HepG2 (cell line): ENCODE measurements at regions not wholly inside any gene's neighbourhood (a gene's known extent, or its start where the extent isn't known, plus 50 kb on each side); places are given as distances from the start of the nearest gene placed in this dataset.

Source experiments
- ATAC-seq: fragments of 200-7000 bp; cut with Tn5 transposase; 3 replicates; pipeline ENCODE4 v1.9.1; 2020; ENCODE audit warnings: mild to moderate bottlenecking, moderate library complexity
- BruUV-seq: library from RNA; stranded (reverse); fragments of 400-500 nt; replicated peaks from 2 replicates; lab custom pipeline; 2021; lab: Mats Ljungman, UMichigan
- CTCF ChIA-PET: fragments of 300-600 bp; formaldehyde crosslinking; extraction: SDS; loops from one replicate; lab custom pipeline; 2021; ENCODE audit warnings: low total read pairs, inconsistent platforms, low intra/inter-chr PET ratio; lab: Yijun Ruan, JAX
- POLR2A ChIA-PET: fragments of 350-600 bp; sonication (Branson Sonifier 250); formaldehyde crosslinking; loops from one replicate; lab custom pipeline; 2020; ENCODE audit warnings: antibody characterized with exemption, inconsistent platforms; lab: Yijun Ruan, JAX
- DNase-seq: peaks from one replicate; pipeline ENCODE4 v3.0.0-alpha.2; 2015; ENCODE audit warnings: low spot score
- FAIRE-seq: peaks from 3 replicates; lab custom pipeline; 2011; peaks lifted over from hg19 to GRCh38; lab: Jason Lieb, UNC
- H2AFZ ChIP-seq: one replicate; pipeline ENCODE4 v1.6.1; 2011; ENCODE audit warnings: low read length, inconsistent platforms
- H3K27ac ChIP-seq: fragments of 300-600 bp; 3 replicates; pipeline ENCODE4 v1.8.0; 2011; ENCODE audit warnings: mixed run types, mild to moderate bottlenecking, mixed read lengths, low read length, inconsistent platforms; ENCODE audit not compliant: insufficient read depth; ENCODE audit errors: extremely low read length
- H3K27me3 ChIP-seq, 2 experiments: fragments of 200-600 bp in 1 of 2; 2 replicates in 1 of 2; 3 replicates in 1 of 2; pipeline versions ENCODE4 v1.6.0 to v1.8.0; 2011; ENCODE audit warnings: low read length in 2 of 2, mild to moderate bottlenecking in 2 of 2, moderate library complexity in 2 of 2, inconsistent platforms in 1 of 2; ENCODE audit not compliant: insufficient read depth in 2 of 2, control insufficient read depth in 1 of 2
- H3K36me3 ChIP-seq, 2 experiments: fragments of 200-600 bp in 1 of 2; replicated peaks in 1 of 2; 2 replicates in 1 of 2; 3 replicates in 1 of 2; pipeline versions ENCODE4 v1.5.1 to v1.8.0; 2011; ENCODE audit warnings: low read length in 2 of 2, inconsistent platforms in 1 of 2; ENCODE audit not compliant: insufficient read depth in 2 of 2, control insufficient read depth in 1 of 2
- H3K4me1 ChIP-seq: 2 replicates; pipeline ENCODE4 v1.5.1; 2012; ENCODE audit warnings: low read length, inconsistent platforms; ENCODE audit not compliant: insufficient read depth
- H3K4me2 ChIP-seq: 2 replicates; pipeline ENCODE4 v1.6.0; 2011; ENCODE audit warnings: low read depth, low read length, inconsistent platforms
- H3K4me3 ChIP-seq, 3 experiments: fragments of 200-600 bp in 1 of 3; sonication (generic), shearing (Covaris generic) in 1 of 3; replicated peaks in 1 of 3; 2 replicates each; pipeline ENCODE4 v1.5.1; 2011 to 2016; ENCODE audit warnings: low read length in 3 of 3, inconsistent platforms in 2 of 3, low read depth in 2 of 3, mild to moderate bottlenecking in 2 of 3, control low read depth in 1 of 3, mixed read lengths in 1 of 3; ENCODE audit not compliant: insufficient read depth in 1 of 3
- H3K79me2 ChIP-seq: one replicate; pipeline ENCODE4 v1.6.1; 2011; ENCODE audit warnings: low read length, inconsistent platforms; ENCODE audit not compliant: insufficient read depth
- H3K9ac ChIP-seq: 2 replicates; pipeline ENCODE4 v1.6.0; 2011; ENCODE audit warnings: mild to moderate bottlenecking, low read depth, low read length, inconsistent platforms; ENCODE audit not compliant: insufficient read depth
- H3K9me3 ChIP-seq: 2 replicates; pipeline ENCODE4 v1.5.1; 2012; ENCODE audit warnings: mild to moderate bottlenecking, low read length
- H4K20me1 ChIP-seq: 2 replicates; pipeline ENCODE4 v1.6.0; 2011; ENCODE audit warnings: inconsistent platforms, mild to moderate bottlenecking, low read length, moderate library complexity; ENCODE audit not compliant: insufficient read depth
- CEBPG ChIP-seq: IDR thresholded peaks from 2 replicates; pipeline ENCODE4 v1.6.1; 2016
- CHD4 ChIP-seq: fragments of 200-600 bp; sonication (generic); IDR thresholded peaks from 2 replicates; pipeline ENCODE4 v1.7.0; 2017; ENCODE audit warnings: mild to moderate bottlenecking, low read length, borderline replicate concordance
- GZF1 ChIP-seq: sonication (generic); formaldehyde crosslinking; IDR thresholded peaks from 2 replicates; pipeline ENCODE4 v1.5.1; 2020; ENCODE audit warnings: mild to moderate bottlenecking, missing genetic modification reagents
- MYNN ChIP-seq: sonication (generic); formaldehyde crosslinking; IDR thresholded peaks from 2 replicates; pipeline ENCODE4 v1.4.0; 2020; ENCODE audit warnings: mild to moderate bottlenecking, low read depth, missing genetic modification reagents
- NFATC3 ChIP-seq: sonication (generic); formaldehyde crosslinking; IDR thresholded peaks from 2 replicates; pipeline ENCODE4 v1.5.1; 2020; ENCODE audit warnings: mild to moderate bottlenecking, missing genetic modification reagents
- PAWR ChIP-seq: sonication (generic); formaldehyde crosslinking; IDR thresholded peaks from 2 replicates; pipeline ENCODE4 v1.4.0; 2020; ENCODE audit warnings: missing genetic modification reagents, mild to moderate bottlenecking, borderline replicate concordance
- SYNCRIP ChIP-seq: fragments of 200-400 bp; formaldehyde crosslinking; IDR thresholded peaks from 2 replicates; pipeline ENCODE4 v1.6.1; 2018; ENCODE audit warnings: mild to moderate bottlenecking, low read depth, low read length; ENCODE audit not compliant: insufficient read depth
- TAF15 ChIP-seq: fragments of 200-400 bp; formaldehyde crosslinking; IDR thresholded peaks from one replicate; pipeline ENCODE4 v1.6.1; 2018; ENCODE audit warnings: mild to moderate bottlenecking, low read depth, low read length; ENCODE audit not compliant: poor library complexity, severe bottlenecking
- TCF7L2 ChIP-seq: IDR thresholded peaks from 2 replicates; pipeline ENCODE4 v1.6.1; 2011; ENCODE audit warnings: mild to moderate bottlenecking, low read depth, low read length, moderate library complexity
- ZBTB10 ChIP-seq: sonication (generic); formaldehyde crosslinking; IDR thresholded peaks from 2 replicates; pipeline ENCODE4 v1.4.0; 2020; ENCODE audit warnings: missing genetic modification reagents, borderline replicate concordance
- ZNF788 ChIP-seq: sonication (generic); formaldehyde crosslinking; IDR thresholded peaks from 2 replicates; pipeline ENCODE4 v1.5.0; 2020; ENCODE audit warnings: mild to moderate bottlenecking, missing genetic modification reagents, borderline replicate concordance
- WGBS: methylation state at CpG from one replicate; pipeline ENCODE4 v1.1.6; 2017; ENCODE audit warnings: low lambda C conversion rate; 5-methylcytosine and 5-hydroxymethylcytosine counted together
- in situ Hi-C: cut with HindIII; loops from 2 replicates; pipeline ENCODE4 v1.10.0; 2017; ENCODE audit warnings: low pct_unique_long_range_greater_than_20kb; ENCODE audit not compliant: extremely low pct_ligation_motif_present
- intact Hi-C: fragments of 100-400 bp; cut with micrococcal nuclease; formaldehyde crosslinking; loops from one replicate; pipeline ENCODE4 v1.10.0; 2022; ENCODE audit not compliant: unreplicated experiment
- TF ChIP-seq, protein P1 (sequence below): sonication (generic); formaldehyde crosslinking; IDR thresholded peaks from 2 replicates; pipeline ENCODE4 v1.8.1; 2022; ENCODE audit warnings: mild to moderate bottlenecking, missing genetic modification reagents
- TF ChIP-seq, protein P2 (sequence below): sonication (generic); formaldehyde crosslinking; IDR thresholded peaks from 2 replicates; pipeline ENCODE4 v1.5.1; 2020; ENCODE audit warnings: mild to moderate bottlenecking, missing genetic modification reagents, moderate library complexity
- TF ChIP-seq, protein P3 (sequence below): sonication (generic); formaldehyde crosslinking; IDR thresholded peaks from 2 replicates; pipeline ENCODE4 v1.9.0; 2021; ENCODE audit warnings: missing genetic modification reagents, borderline replicate concordance
- TF ChIP-seq, protein P4 (sequence below): sonication (generic); formaldehyde crosslinking; IDR thresholded peaks from 2 replicates; pipeline ENCODE4 v1.9.0; 2021; ENCODE audit warnings: missing genetic modification reagents, borderline replicate concordance

GRCh38 chr2:134009440-134009839 is 244.4 kb upstream of the MGAT5 start:
- POLR2A ChIA-PET = no interaction called here
- Histone ChIP-seq H3K9ac (no peak overlapping the region), H3K4me2 (no peak overlapping the region), H4K20me1 (no peaks in the 10 kb centered on the region), H3K36me3 (no peaks in the 10 kb centered on the region), H3K27me3 (peaks cover 2 to 16% of the 10 kb centered on the region in 2 experiments; a peak in 3 of 5 replicates), H3K4me3 (no peak overlapping the region), H3K4me1 (no peaks in the 10 kb centered on the region), H3K9me3 (no peaks in the 10 kb centered on the region), H3K79me2 (no peaks in the 10 kb centered on the region), H3K27ac (no peak overlapping the region), H2AFZ (no peak overlapping the region)
- WGBS = 56% methylated on average over 8 of the region's 8 CpGs
- in situ Hi-C loops (no loop called here), intact Hi-C loops (no loop called here)
- no peak for DNase-seq
- FAIRE-seq = no peak
- CTCF ChIA-PET = no interaction called here
- no TSS peak for BruUV-seq
- no peak for ATAC-seq
- TF ChIP-seq GZF1 (CRISPR knock-in tag) (no peak), ZNF788 (CRISPR knock-in tag) (no peak), PAWR (no peak), CHD4 (no peak), TCF7L2 (no peak), SYNCRIP (no peak), MYNN (CRISPR knock-in tag) (no peak), CEBPG (CRISPR knock-in tag) (no peak), ZBTB10 (no peak), TAF15 (no peak), NFATC3 (CRISPR knock-in tag) (no peak)
- TF ChIP-seq, protein P1, sequence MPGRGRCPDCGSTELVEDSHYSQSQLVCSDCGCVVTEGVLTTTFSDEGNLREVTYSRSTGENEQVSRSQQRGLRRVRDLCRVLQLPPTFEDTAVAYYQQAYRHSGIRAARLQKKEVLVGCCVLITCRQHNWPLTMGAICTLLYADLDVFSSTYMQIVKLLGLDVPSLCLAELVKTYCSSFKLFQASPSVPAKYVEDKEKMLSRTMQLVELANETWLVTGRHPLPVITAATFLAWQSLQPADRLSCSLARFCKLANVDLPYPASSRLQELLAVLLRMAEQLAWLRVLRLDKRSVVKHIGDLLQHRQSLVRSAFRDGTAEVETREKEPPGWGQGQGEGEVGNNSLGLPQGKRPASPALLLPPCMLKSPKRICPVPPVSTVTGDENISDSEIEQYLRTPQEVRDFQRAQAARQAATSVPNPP = no peak
- TF ChIP-seq, protein P2, sequence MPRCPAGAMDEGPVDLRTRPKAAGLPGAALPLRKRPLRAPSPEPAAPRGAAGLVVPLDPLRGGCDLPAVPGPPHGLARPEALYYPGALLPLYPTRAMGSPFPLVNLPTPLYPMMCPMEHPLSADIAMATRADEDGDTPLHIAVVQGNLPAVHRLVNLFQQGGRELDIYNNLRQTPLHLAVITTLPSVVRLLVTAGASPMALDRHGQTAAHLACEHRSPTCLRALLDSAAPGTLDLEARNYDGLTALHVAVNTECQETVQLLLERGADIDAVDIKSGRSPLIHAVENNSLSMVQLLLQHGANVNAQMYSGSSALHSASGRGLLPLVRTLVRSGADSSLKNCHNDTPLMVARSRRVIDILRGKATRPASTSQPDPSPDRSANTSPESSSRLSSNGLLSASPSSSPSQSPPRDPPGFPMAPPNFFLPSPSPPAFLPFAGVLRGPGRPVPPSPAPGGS (CRISPR knock-in tag) = no peak
- TF ChIP-seq, protein P3, sequence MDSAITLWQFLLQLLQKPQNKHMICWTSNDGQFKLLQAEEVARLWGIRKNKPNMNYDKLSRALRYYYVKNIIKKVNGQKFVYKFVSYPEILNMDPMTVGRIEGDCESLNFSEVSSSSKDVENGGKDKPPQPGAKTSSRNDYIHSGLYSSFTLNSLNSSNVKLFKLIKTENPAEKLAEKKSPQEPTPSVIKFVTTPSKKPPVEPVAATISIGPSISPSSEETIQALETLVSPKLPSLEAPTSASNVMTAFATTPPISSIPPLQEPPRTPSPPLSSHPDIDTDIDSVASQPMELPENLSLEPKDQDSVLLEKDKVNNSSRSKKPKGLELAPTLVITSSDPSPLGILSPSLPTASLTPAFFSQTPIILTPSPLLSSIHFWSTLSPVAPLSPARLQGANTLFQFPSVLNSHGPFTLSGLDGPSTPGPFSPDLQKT (CRISPR knock-in tag) = no peak
- TF ChIP-seq, protein P4, sequence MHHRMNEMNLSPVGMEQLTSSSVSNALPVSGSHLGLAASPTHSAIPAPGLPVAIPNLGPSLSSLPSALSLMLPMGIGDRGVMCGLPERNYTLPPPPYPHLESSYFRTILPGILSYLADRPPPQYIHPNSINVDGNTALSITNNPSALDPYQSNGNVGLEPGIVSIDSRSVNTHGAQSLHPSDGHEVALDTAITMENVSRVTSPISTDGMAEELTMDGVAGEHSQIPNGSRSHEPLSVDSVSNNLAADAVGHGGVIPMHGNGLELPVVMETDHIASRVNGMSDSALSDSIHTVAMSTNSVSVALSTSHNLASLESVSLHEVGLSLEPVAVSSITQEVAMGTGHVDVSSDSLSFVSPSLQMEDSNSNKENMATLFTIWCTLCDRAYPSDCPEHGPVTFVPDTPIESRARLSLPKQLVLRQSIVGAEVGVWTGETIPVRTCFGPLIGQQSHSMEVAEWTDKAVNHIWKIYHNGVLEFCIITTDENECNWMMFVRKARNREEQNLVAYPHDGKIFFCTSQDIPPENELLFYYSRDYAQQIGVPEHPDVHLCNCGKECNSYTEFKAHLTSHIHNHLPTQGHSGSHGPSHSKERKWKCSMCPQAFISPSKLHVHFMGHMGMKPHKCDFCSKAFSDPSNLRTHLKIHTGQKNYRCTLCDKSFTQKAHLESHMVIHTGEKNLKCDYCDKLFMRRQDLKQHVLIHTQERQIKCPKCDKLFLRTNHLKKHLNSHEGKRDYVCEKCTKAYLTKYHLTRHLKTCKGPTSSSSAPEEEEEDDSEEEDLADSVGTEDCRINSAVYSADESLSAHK (CRISPR knock-in tag) = no peak
